Parathyroid adenoma (tissue), 2 donors: ENCODE measurements at regions not wholly inside any gene's neighbourhood (a gene's known extent, or its start where the extent isn't known, plus 50 kb on each side); places are given as distances from the start of the nearest gene placed in this dataset.

Source experiments
- H2AFZ ChIP-seq: fragments of 300-600 bp; sonication (generic); one replicate; pipeline ENCODE4 v1.7.0; 2017; ENCODE audit warnings: antibody characterized with exemption, mild to moderate bottlenecking
- H3K27ac ChIP-seq: fragments of 300-600 bp; sonication (generic); one replicate; pipeline ENCODE4 v1.7.0; 2017
- H3K27me3 ChIP-seq: fragments of 300-600 bp; sonication (generic); one replicate; pipeline ENCODE4 v1.7.0; 2017; ENCODE audit warnings: low read length; ENCODE audit not compliant: control insufficient read depth, insufficient read depth
- H3K36me3 ChIP-seq: fragments of 300-600 bp; sonication (generic); one replicate; pipeline ENCODE4 v1.7.0; 2017; ENCODE audit warnings: low read length; ENCODE audit not compliant: control insufficient read depth, insufficient read depth
- H3K4me1 ChIP-seq: fragments of 300-600 bp; sonication (generic); one replicate; pipeline ENCODE4 v1.7.0; 2017; ENCODE audit warnings: control low read depth
- H3K4me2 ChIP-seq: fragments of 300-600 bp; sonication (generic); one replicate; pipeline ENCODE4 v1.7.0; 2017; ENCODE audit warnings: low read length
- H3K4me3 ChIP-seq: fragments of 300-600 bp; sonication (generic); one replicate; pipeline ENCODE4 v1.7.0; 2017; ENCODE audit warnings: low read depth, low read length
- H3K79me2 ChIP-seq: fragments of 300-600 bp; sonication (generic); one replicate; pipeline ENCODE4 v1.7.0; 2017; ENCODE audit warnings: control low read depth
- H3K9ac ChIP-seq: fragments of 300-600 bp; sonication (generic); one replicate; pipeline ENCODE4 v1.7.0; 2017; ENCODE audit warnings: mild to moderate bottlenecking
- H3K9me3 ChIP-seq: fragments of 300-600 bp; sonication (generic); one replicate; pipeline ENCODE4 v1.7.0; 2017; ENCODE audit warnings: low read length; ENCODE audit not compliant: control insufficient read depth
- CTCF ChIP-seq: fragments of 300-600 bp; sonication (generic); IDR thresholded peaks from one replicate; pipeline ENCODE4 v1.7.0; 2017; ENCODE audit warnings: antibody characterized with exemption, mild to moderate bottlenecking
- donor health status: primary hyperparathyroidism.

- Histone ChIP-seq H3K27me3 (no peaks in the 10 kb centered on the region), H3K9ac (no peak overlapping the region), H3K4me3 (no peak overlapping the region), H3K36me3 (no peaks in the 10 kb centered on the region), H3K79me2 (no peaks in the 10 kb centered on the region), H2AFZ (no peak overlapping the region), H3K4me2 (no peak overlapping the region), H3K9me3 (no peaks in the 10 kb centered on the region), H3K4me1 (no peaks in the 10 kb centered on the region), H3K27ac (no peak overlapping the region)
- no peak for TF ChIP-seq CTCF
Measured at GRCh38 chr11:115886422-115886733, 382.2 kb upstream of the CADM1 start.

GRCh38 chr11:115885535-115886421 lies 381.6 kb upstream of the CADM1 start:
- H3K9me3 ChIP-seq = no peaks in the 10 kb centered on the region
- no peaks in the 10 kb centered on the region for H3K36me3 ChIP-seq
- no peaks in the 10 kb centered on the region for H3K27me3 ChIP-seq
- H3K27ac ChIP-seq = no peak overlapping the region
- no peaks in the 10 kb centered on the region for H3K4me1 ChIP-seq
- no peak for TF ChIP-seq CTCF
- H3K9ac ChIP-seq = no peak overlapping the region
- H3K4me3 ChIP-seq = no peak overlapping the region
- no peaks in the 10 kb centered on the region for H3K79me2 ChIP-seq
- H2AFZ ChIP-seq = no peak overlapping the region
- no peak overlapping the region for H3K4me2 ChIP-seq

- Histone ChIP-seq H3K27ac (no peak overlapping the region), H2AFZ (no peak overlapping the region), H3K4me3 (no peak overlapping the region), H3K79me2 (no peaks in the 10 kb centered on the region), H3K9me3 (no peaks in the 10 kb centered on the region), H3K36me3 (no peaks in the 10 kb centered on the region), H3K27me3 (no peaks in the 10 kb centered on the region), H3K9ac (no peak overlapping the region), H3K4me2 (no peak overlapping the region), H3K4me1 (no peaks in the 10 kb centered on the region)
- TF ChIP-seq CTCF = no peak
Measured at GRCh38 chr11:115884800-115885534, 380.8 kb upstream of the CADM1 start.

GRCh38 chr11:115874843-115875242 lies 370.6 kb upstream of the CADM1 start:
- no peaks in the 10 kb centered on the region for H3K36me3 ChIP-seq
- no peaks in the 10 kb centered on the region for H3K9me3 ChIP-seq
- no peaks in the 10 kb centered on the region for H3K4me1 ChIP-seq
- no peak overlapping the region for H3K4me2 ChIP-seq
- H3K4me3 ChIP-seq = no peak overlapping the region
- H3K27ac ChIP-seq = no peak overlapping the region
- H2AFZ ChIP-seq = no peak overlapping the region
- H3K9ac ChIP-seq = no peak overlapping the region
- TF ChIP-seq CTCF = no peak
- no peaks in the 10 kb centered on the region for H3K79me2 ChIP-seq
- H3K27me3 ChIP-seq = no peaks in the 10 kb centered on the region
